ENCODE measurements at regions not wholly inside any gene's neighbourhood (a gene's known extent, or its start where the extent isn't known, plus 50 kb on each side); places are given as distances from the start of the nearest gene placed in this dataset.

DNA sequence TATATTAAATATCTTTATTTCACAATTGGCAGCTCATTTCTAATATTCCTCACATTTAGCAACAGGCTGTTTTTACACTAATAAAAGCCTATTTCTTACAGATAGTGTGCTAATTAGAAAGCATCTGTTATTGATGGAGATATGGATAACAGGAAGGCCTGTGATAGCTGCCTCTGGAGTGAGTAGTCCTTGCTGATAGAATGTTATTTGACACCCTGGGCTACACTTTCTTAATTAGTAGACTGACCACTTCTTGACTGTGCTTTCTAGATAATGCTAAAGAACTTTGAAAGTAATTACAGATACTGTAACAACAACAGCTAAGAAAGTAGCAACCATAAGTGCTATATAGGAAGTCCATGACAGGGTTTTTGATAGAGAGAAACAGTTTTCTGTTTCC is 554.3 kb downstream of the DIAPH3 start:
- no peak for DNase-seq (ENCODE audit: low read depth in 2 of 2)

Data from stimulated activated CD8-positive, alpha-beta memory T cell treated with anti-CD3 and anti-CD28 coated beads, Interleukin-15, amount 100 ng/mL, for 48 hours (primary cell).